ENCODE measurements at regions not wholly inside any gene's neighbourhood (a gene's known extent, or its start where the extent isn't known, plus 50 kb on each side); places are given as distances from the start of the nearest gene placed in this dataset.
"Not testable (repeated sequence)": the region's sequence is repeated elsewhere in the genome, so short reads cannot be mapped to it uniquely, and the experiment has no call there.

DNA sequence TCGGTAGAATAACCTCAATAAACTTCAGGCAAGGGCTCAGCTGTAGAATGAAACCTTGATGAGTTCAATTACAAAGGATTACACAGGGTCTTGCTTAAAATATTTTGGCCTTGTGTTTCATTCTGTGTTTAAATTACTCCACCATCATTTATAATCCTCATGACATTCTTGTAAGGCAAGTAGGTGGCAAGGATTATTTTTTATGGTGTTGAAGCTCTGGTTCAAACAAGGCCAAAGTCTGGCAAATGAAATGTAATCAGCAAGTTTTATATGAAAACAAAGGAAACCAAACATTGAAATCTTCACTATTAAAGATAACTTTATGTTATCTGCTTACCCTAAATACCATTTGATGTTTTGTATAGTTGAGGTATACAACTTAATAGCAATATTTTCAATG, 221.3 kb upstream of the HES1 start:
- peaks cover 41% of the 10 kb centered on the region for H3K4me1 ChIP-seq (ENCODE audit: control insufficient read depth, insufficient read depth, low read length)
- no peak overlapping the region for H3K27ac ChIP-seq (ENCODE audit: low read length)
- WGBS (ENCODE audit: insufficient coverage, low lambda C conversion rate): 0% methylated on average over 1 of the region's 1 CpG
- no peak overlapping the region for H3K4me3 ChIP-seq (ENCODE audit: low read length)
- peak in 1 of 2 donors; percentile 35 for DNase-seq
- H3K27me3 ChIP-seq (ENCODE audit: control insufficient read depth, insufficient read depth, low read length): no peaks in the 10 kb centered on the region
- no peaks in the 10 kb centered on the region for H3K36me3 ChIP-seq (ENCODE audit: control insufficient read depth, insufficient read depth, low read length)
- no peaks in the 10 kb centered on the region for H3K9me3 ChIP-seq (ENCODE audit: control insufficient read depth, low read depth, low read length)

DNA sequence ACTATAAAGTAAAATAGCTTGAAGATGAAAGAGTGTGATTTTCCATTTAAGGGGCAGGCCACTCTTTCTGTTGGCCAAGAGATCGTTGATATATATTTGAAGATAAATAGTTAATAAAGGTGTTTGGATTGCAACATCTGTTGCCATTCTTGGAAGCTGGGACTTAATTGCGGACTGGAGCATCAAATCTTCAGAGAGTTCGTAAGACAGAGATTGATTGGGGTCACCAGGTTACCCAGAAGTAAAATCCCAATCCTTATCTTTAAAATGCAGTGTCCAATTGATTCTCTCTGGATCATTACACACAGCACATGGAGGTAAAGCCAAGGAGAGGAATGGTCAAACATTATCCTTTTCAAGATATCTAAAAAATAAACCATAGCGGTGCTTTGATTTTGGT, 220.8 kb upstream of the HES1 start:
- no peak overlapping the region for H3K4me3 ChIP-seq (ENCODE audit: low read length)
- no peak overlapping the region for H3K27ac ChIP-seq (ENCODE audit: low read length)
- H3K27me3 ChIP-seq (ENCODE audit: control insufficient read depth, insufficient read depth, low read length): no peaks in the 10 kb centered on the region
- no peaks in the 10 kb centered on the region for H3K36me3 ChIP-seq (ENCODE audit: control insufficient read depth, insufficient read depth, low read length)
- 28% methylated on average over 3 of the region's 4 CpGs for WGBS (ENCODE audit: insufficient coverage, low lambda C conversion rate)
- no peak for DNase-seq
- H3K4me1 ChIP-seq (ENCODE audit: control insufficient read depth, insufficient read depth, low read length): peaks cover 38% of the 10 kb centered on the region
- H3K9me3 ChIP-seq (ENCODE audit: control insufficient read depth, low read depth, low read length): no peaks in the 10 kb centered on the region

DNA sequence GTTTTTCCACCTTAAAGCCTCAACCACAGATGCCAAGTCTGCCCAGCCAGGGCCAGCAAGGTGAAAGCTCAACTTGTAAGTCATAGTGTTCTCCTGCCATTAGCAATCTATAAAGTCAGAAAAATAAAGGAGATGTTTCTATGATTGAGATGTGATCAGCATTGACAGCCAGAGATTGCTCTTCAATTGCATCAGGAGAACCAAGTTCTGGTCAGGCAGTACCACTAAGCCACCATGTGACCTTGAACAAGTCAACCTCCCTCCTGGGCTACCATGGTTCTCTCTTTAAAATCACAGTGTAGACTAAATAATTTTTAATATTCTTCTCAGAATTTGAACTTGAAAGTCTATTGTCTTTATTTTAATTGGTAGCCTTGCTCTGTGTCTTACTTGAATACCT, 220.3 kb upstream of the HES1 start:
- no peak for DNase-seq
- H3K4me3 ChIP-seq (ENCODE audit: low read length): no peak overlapping the region
- H3K27ac ChIP-seq (ENCODE audit: low read length): no peak overlapping the region
- no peaks in the 10 kb centered on the region for H3K36me3 ChIP-seq (ENCODE audit: control insufficient read depth, insufficient read depth, low read length)
- H3K4me1 ChIP-seq (ENCODE audit: control insufficient read depth, insufficient read depth, low read length): peaks cover 38% of the 10 kb centered on the region
- no peaks in the 10 kb centered on the region for H3K9me3 ChIP-seq (ENCODE audit: control insufficient read depth, low read depth, low read length)
- no peaks in the 10 kb centered on the region for H3K27me3 ChIP-seq (ENCODE audit: control insufficient read depth, insufficient read depth, low read length)

DNA sequence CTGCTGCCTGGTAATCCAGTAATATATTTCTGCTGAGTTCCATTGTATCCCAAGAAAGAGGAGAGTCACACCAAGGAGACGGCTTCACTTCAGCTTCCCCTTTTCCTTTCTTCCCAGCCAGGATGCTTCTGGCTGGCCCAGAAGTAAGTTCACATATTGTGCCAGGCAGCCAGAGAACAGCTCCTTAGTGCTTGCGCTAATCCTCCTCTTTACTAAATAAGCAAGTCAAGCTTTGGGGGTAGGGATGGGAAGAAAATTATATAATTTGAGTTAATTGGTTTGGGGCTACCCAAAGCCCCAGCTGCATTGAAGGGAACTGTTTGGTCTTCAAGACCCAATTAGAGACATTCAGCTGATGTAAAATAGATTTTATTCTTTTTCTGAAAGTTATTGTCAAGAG, 218.8 kb upstream of the HES1 start:
- no CpG with 5 or more reads among the region's 2 CpGs for WGBS (ENCODE audit: insufficient coverage, low lambda C conversion rate)
- DNase-seq: no peak
- no peaks in the 10 kb centered on the region for H3K36me3 ChIP-seq (ENCODE audit: control insufficient read depth, insufficient read depth, low read length)
- no peak overlapping the region for H3K27ac ChIP-seq (ENCODE audit: low read length)
- peaks cover 23% of the 10 kb centered on the region for H3K4me1 ChIP-seq (ENCODE audit: control insufficient read depth, insufficient read depth, low read length)
- no peaks in the 10 kb centered on the region for H3K9me3 ChIP-seq (ENCODE audit: control insufficient read depth, low read depth, low read length)
- H3K27me3 ChIP-seq (ENCODE audit: control insufficient read depth, insufficient read depth, low read length): no peaks in the 10 kb centered on the region
- H3K4me3 ChIP-seq (ENCODE audit: low read length): no peak overlapping the region

DNA sequence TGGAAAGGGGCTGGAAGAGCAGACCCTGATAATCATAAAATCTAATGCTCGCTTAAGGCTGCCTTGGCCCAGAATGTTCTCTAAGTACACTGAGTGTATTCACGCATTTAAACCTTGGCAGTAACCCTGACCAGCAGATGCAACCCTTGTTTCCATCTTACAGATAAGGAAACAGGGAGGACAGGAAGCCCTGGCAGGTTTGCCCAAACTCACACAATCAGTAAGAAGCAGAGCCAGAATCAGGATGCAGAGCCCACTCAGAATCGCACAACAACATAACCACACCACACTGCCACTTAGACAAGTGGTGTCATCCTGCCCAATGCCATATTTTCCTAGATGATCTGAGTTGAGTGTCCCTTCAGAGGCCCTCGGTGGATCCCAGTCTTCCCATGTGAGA, 214.5 kb upstream of the HES1 start:
- Histone ChIP-seq H3K27me3 (ENCODE audit: control insufficient read depth, insufficient read depth, low read length) (no peaks in the 10 kb centered on the region), H3K4me3 (ENCODE audit: low read length) (no peak overlapping the region), H3K36me3 (ENCODE audit: control insufficient read depth, insufficient read depth, low read length) (no peaks in the 10 kb centered on the region), H3K4me1 (ENCODE audit: control insufficient read depth, insufficient read depth, low read length) (peaks cover 11% of the 10 kb centered on the region), H3K27ac (ENCODE audit: low read length) (no peak overlapping the region), H3K9me3 (ENCODE audit: control insufficient read depth, low read depth, low read length) (no peaks in the 10 kb centered on the region)
- no CpG with 5 or more reads among the region's 4 CpGs for WGBS (ENCODE audit: insufficient coverage, low lambda C conversion rate)
- DNase-seq: no peak

DNA sequence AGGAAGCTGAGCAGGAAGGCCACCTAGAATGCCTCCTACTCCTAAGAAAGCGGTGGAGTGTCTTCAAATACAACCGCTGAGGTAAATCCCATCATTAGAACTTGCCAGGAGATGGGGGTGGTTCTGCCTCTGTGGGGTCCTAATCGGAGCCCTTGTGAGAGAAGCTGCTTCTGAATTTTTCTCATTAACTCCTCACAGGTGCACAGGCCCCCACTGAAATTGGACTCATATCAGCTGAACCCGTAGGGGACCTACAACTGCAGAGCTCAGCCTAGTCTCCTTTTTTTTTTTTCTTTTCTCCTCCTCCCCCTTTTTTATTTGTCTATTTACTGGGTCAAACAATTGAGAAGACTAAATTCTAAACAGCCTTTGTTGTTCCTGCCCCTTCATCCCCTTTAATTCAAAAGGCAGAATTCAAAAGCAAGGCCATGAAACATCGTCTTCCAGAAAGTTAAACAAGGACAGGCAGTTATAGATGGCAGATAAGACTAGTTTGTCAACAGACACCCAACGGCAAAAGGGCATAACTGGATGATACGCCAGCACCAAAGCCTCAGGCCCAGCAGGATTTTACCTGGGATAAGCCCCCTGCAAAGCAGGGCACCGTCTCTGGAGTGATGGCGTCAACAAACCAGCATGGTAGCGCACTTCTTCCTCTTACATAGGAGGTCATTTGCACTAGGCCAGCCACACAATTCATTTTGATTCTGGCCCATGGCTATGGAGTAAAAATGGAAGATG, 213.7 kb upstream of the HES1 start:
- Histone ChIP-seq H3K9me3 (ENCODE audit: control insufficient read depth, low read depth, low read length) (no peaks in the 10 kb centered on the region), H3K36me3 (ENCODE audit: control insufficient read depth, insufficient read depth, low read length) (no peaks in the 10 kb centered on the region), H3K27ac (ENCODE audit: low read length) (no peak overlapping the region), H3K4me3 (ENCODE audit: low read length) (no peak overlapping the region), H3K27me3 (ENCODE audit: control insufficient read depth, insufficient read depth, low read length) (no peaks in the 10 kb centered on the region), H3K4me1 (ENCODE audit: control insufficient read depth, insufficient read depth, low read length) (peaks cover 6% of the 10 kb centered on the region)
- 86% methylated on average over 1 of the region's 10 CpGs for WGBS (ENCODE audit: insufficient coverage, low lambda C conversion rate)
- no peak for DNase-seq

DNA sequence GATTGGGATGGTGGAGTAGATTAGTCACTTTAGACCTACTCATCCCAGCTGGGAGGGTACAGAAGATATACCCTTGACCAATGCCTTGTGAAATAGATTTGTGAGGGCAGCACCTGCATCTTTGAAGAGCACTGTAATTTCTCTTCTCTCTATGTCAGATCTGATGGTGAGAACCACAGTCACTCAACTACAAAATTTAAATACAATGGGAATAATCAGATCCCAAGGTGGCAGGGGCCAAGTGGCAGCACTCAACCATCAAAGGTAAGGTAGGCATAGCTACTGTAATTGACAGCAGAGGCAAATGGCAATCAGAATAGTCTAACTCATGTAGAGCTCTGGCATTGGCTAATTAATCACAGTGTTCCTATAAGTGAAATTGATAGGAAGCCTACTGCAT, 212.0 kb upstream of the HES1 start:
- DNase-seq; H3K27ac ChIP-seq (ENCODE audit: low read length); H3K27me3 ChIP-seq (ENCODE audit: control insufficient read depth, insufficient read depth, low read length); H3K4me3 ChIP-seq (ENCODE audit: low read length); H3K36me3 ChIP-seq (ENCODE audit: control insufficient read depth, insufficient read depth, low read length); H3K9me3 ChIP-seq (ENCODE audit: control insufficient read depth, low read depth, low read length); H3K4me1 ChIP-seq (ENCODE audit: control insufficient read depth, insufficient read depth, low read length): not testable (repeated sequence)

DNA sequence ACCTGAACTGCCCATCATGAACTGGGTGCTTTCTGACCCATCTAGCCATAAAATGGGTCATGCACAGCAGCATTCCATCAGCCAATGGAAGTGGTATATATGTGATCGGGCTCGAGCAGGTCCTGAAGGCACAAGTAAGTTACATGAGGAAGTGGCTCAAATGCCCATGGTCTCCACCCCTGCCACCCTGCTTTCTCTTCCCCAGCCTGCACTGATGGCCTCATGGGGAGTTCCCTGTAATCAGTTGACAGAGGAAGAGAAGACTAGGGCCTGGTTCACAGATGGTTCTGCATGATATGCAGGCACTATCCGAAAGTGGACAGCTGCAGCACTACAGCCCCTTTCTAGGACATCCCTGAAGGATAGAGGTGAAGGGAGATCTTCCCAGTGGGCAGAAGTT, 209.9 kb upstream of the HES1 start:
- not testable (repeated sequence) for DNase-seq; H3K27me3 ChIP-seq (ENCODE audit: control insufficient read depth, insufficient read depth, low read length); H3K27ac ChIP-seq (ENCODE audit: low read length); H3K4me3 ChIP-seq (ENCODE audit: low read length); H3K36me3 ChIP-seq (ENCODE audit: control insufficient read depth, insufficient read depth, low read length); H3K9me3 ChIP-seq (ENCODE audit: control insufficient read depth, low read depth, low read length); H3K4me1 ChIP-seq (ENCODE audit: control insufficient read depth, insufficient read depth, low read length)
- no CpG with 5 or more reads among the region's 3 CpGs for WGBS (ENCODE audit: insufficient coverage, low lambda C conversion rate)

DNA sequence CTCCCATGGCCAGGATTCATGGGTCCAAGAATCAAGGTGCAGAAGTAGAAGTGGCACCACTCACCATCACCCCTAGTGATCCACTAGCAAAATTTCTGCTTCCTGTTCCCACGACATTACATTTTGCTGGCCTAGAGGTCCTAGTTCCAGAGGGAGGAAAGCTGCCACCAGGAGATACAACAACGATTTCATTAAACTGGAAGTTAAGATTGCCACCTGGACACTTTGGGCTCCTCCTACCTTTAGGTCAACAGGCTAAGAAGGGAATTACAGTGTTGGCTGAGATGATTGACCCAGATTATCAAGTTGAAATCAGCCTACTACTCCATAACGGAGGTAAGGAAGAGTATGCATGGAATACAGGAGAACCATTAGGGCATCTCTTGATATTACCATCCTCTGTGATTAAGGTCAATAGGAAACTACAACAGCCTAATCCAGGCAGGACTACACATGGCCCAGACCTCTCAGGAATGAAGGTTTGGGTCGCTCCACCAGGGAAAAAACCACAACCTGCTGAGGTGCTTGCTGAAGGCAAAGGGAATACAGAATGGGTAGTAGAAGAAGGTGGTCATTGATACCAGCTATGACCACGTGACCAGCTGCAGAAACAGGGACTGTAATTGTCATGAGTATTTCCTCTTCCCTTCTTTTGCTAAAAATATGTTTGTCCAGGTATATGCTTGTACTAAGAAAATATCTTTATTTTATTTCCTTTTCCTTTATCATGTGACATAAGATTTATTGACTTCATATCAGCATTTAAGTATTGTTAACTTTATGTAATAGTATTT, 208.3 kb upstream of the HES1 start:
- 100% methylated on average over 1 of the region's 5 CpGs for WGBS (ENCODE audit: insufficient coverage, low lambda C conversion rate)
- DNase-seq; H3K9me3 ChIP-seq (ENCODE audit: control insufficient read depth, low read depth, low read length); H3K27ac ChIP-seq (ENCODE audit: low read length); H3K36me3 ChIP-seq (ENCODE audit: control insufficient read depth, insufficient read depth, low read length); H3K27me3 ChIP-seq (ENCODE audit: control insufficient read depth, insufficient read depth, low read length); H3K4me1 ChIP-seq (ENCODE audit: control insufficient read depth, insufficient read depth, low read length); H3K4me3 ChIP-seq (ENCODE audit: low read length): not testable (repeated sequence)

DNA sequence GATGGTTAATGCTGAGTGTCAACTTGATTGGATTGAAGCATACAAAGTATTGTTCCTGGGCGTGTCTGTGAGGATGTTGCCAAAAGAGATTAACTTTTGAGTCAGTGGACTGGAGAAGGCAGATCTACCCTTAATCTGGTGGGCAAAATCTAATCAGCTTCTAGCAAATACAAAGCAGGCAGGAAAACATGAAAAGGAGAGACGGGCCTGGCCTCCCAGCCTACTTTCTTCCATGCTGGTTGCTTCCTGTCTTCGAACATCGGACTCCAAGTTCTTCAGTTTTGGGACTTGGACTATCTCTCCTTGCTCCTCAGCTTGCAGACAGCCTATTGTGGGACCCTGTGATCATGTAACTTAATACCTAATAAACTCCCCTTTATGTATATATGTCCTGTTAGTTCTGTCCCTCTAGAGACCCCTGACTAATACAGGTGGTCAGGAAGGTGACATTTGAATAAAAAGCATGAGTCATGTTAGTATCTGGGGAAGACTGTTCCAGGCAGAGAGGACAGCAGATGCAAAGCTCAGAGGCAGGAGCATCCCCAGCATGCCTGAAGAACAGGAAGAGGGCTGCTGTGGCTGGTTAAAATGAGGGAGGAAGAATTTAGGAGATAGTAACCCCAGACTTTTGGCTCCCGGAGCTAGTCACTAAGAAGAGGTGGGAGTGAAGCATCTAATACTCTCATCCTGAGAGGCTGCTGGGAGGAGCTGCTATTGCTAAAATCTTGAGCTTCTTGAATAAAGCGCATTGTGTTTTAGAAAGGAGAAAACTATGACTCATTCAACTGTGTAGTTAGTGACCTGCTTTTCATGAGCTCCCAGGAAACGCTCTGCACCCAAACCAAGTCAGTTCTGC, 207.4 kb upstream of the HES1 start:
- Histone ChIP-seq H3K4me1 (ENCODE audit: control insufficient read depth, insufficient read depth, low read length) (no peaks in the 10 kb centered on the region), H3K36me3 (ENCODE audit: control insufficient read depth, insufficient read depth, low read length) (no peaks in the 10 kb centered on the region), H3K27ac (ENCODE audit: low read length) (no peak overlapping the region), H3K9me3 (ENCODE audit: control insufficient read depth, low read depth, low read length) (no peaks in the 10 kb centered on the region), H3K4me3 (ENCODE audit: low read length) (no peak overlapping the region), H3K27me3 (ENCODE audit: control insufficient read depth, insufficient read depth, low read length) (no peaks in the 10 kb centered on the region)
- no peak for DNase-seq
- WGBS (ENCODE audit: insufficient coverage, low lambda C conversion rate): no CpG with 5 or more reads among the region's 7 CpGs

All from large intestine (tissue), 3 donors.